Muscle of back (tissue), 3 donors: ENCODE measurements at regions not wholly inside any gene's neighbourhood (a gene's known extent, or its start where the extent isn't known, plus 50 kb on each side); places are given as distances from the start of the nearest gene placed in this dataset.
"Not testable (repeated sequence)": the region's sequence is repeated elsewhere in the genome, so short reads cannot be mapped to it uniquely, and the experiment has no call there.

Experiments
- DNase-seq, 3 donors: peaks; one replicate each; pipeline versions ENCODE4 v3.0.0 to v3.0.0-alpha.2; 2013

DNA sequence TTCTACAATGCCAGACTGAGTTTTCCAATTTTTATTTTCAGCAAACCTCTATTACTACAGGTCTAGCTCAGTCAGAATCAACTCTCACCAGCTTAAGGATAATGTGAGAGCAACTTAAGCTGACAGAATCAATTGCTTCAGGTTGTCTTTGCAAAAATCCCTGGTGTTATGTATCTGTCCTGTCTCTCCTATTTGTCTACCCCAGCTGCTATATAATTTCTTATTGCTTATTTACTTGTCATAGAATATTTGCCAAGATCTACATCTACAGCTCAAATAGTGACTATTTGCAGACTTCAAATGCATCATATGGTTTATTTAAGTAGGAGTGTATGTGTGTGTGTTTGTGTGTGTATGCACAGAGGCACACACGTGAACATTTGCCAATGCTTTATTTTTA lies 54.1 kb downstream of the FOXG1 start:
- DNase-seq = no peak

DNA sequence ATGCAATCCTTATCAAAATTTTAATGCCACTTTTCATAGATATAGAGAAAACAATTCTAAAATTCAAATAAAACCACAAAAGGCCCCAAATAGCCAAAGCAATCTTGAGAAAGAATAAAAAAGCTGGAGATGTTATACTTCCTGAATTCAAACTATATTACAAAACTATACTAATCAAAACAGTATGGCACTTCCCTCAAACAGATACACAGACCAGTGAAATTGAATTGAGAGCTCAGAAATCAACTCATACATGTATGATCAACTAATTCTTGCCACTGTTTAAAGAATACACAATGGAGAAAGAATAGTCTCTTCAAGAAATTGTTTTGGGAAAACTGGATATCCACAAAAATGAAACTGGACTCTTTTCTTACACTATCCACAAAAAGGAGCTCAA lies 55.4 kb downstream of the FOXG1 start:
- DNase-seq = no peak

GRCh38 chr14:28823245-28823644 lies 56.7 kb downstream of the FOXG1 start:
- DNase-seq = no peak

DNA sequence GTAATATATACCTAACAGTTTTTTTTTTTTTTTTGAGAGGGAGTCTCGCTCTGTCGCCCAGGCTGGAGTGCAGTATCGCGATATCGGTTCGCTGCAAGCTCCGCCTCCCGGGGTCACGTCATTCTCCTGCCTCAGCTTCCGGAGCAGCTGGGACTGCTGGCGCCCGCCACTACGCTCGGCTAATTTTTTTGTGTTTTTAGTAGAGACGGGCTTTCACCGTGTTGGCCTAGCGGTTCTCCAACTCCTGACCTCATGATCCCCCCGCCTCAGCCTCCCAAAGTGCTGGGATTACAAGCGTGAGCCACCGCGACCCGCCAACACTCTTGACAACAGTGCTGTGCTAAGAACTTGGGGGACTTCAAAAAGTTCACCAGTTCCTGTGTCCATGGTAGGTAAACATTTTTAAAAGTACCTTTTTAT lies 63.5 kb downstream of the FOXG1 start:
- no peak for DNase-seq

DNA sequence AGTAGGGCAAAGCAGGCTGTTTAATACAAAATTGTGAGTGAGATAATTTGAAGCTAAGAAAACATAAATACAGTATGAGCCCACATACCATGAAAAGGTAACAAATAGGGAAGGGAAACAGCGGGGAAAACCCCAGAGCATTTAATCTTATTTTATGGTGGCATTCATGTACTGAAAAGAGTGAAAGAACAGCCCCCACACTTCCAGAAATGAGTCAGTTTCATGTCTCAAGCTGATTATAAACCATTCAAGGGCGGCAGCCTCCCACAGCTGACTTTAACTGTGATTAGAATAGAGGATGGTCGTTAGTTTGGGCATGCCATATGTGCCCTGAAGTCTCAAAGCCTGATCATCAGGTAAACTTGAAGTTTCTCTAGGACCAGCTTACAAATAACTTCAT lies 64.5 kb downstream of the FOXG1 start:
- DNase-seq = no peak

GRCh38 chr14:28842569-28842968 lies 76.0 kb downstream of the FOXG1 start:
- not testable (repeated sequence) for DNase-seq

- DNase-seq = no peak
Measured at GRCh38 chr14:28867571-28867970, 101.0 kb downstream of the FOXG1 start.

DNA sequence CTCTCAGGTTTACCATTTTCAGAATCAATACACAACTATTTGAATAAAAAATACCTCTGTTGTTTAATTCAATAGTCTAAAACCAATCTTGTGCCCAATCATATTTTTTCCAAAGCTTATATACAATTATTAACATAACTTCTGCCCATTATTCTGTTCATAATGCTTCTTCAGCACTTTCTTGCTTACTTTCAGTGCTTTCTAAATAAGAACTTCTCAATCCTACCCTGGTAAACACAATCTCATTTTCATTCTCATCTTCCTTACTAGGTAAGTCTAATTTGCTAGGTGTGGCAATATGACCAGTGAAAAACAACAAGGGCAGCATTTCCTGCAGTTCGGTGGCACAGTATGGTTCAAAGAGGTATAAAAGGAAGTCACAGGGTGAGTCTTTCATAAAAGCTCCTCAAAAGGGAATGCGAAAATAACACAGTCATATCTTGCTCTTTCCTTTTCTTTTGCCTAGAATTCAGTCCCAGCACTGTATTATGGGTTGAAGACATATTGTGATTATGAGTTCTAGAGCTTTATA lies 103.5 kb downstream of the FOXG1 start:
- no peak for DNase-seq

DNA sequence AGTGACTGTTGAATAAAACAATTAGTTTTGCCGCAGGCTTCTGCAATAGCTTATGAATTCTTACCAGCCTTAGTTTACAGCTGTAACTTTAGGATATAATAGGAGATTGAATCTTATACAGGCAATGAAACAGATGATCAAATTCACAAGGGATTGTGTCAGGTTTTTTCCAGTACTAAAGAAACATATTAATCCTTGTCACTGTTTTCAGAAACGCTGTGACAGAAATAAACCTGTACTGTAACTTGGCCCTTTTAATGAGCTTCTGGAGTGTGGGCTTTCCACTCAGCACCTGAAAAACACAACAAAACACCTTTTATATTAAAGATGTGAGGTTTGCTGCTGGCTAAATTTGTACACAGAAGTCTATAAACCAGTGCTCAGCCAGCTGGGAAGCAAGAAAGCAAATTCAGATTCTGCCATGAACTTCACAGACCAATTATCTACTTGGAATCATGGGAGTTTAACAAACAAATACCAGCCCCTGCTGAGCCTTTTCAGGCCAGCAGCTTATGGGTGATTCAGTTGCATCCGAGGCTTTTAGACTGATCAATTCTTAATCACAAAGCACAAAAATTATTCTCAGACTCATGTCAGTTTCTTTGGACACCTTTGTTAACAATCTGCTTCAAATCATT lies 109.5 kb downstream of the FOXG1 start:
- no peak for DNase-seq

DNA sequence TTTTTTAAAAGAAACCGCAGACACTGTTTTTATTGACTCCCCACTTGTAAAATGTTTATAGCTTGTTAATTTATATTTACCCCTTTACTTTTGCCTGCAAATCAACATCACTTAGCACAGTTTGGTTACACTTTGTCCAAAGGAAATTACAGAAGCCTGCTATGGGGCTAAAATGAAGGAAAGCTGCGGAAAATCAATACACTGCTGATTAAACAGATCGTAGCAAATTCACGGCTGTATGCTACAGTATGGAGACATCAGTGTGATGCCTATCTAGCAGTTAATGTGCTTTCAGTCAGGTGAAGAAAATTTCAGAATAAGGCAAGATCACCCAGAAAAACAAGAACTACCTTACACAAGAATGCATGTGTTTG lies 110.0 kb downstream of the FOXG1 start:
- no peak for DNase-seq

- no peak for DNase-seq
Measured at GRCh38 chr14:28877923-28878322, 111.3 kb downstream of the FOXG1 start.

DNA sequence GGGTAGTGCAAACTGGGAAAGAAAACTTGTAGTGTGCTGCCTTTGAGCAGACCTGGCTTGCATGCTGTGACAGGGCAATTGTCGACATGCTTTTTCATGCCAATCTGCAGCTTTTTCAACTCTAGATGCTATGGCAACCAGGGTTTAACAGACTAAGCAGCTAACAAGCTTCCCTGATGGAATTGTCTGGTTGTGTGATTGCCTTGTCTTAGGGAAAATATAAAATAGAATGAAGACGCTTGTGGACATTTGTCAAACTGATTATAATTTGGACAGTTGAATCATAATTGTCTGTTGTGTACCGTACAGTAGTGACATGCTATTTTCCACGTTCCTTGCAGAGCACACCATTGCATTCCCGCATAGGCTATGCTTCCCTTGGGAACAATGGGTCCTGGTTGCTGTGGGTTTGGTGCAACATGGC lies 113.0 kb downstream of the FOXG1 start:
- DNase-seq = no peak

DNA sequence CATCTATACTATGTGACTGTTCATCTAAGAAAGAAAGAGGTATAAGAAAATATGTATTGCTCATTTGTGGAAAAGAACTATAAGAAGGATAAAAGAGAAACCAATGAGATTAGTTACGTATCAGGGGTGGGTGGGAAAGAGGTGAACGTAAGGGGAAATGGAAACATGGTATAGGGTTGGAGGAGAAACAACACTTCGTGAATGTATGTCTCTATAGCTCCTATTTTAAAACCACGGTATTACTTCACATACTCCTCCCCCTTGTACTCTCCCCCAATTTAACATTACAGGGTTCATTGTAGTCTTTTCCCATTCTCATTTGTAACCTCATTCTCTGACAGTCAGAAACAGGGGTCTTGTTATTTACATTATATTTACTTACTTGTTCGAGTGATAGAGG lies 120.4 kb downstream of the FOXG1 start:
- DNase-seq = no peak

GRCh38 chr14:28895389-28895788 lies 128.8 kb downstream of the FOXG1 start:
- no peak for DNase-seq

DNA sequence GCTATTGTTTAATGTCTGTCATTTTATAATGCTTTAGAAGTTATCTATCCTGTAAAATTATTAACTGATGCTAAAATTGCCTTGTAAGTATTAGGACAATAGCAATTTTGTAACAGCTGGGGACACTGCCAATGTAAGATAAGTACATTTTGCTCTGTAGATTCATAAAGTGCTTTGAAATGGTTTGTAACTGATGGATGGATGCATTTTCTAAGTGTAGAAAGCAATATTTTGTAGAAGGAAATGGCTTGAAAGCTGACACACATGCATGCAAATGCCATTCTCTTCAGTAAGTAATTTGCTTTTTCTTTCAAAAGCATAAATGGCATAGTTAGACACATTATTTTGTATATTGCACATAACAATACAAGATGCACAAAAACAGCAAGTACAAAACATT lies 129.8 kb downstream of the FOXG1 start:
- DNase-seq = no peak

- DNase-seq = no peak
Measured at GRCh38 chr14:28901631-28902030, 135.0 kb downstream of the FOXG1 start.

DNA sequence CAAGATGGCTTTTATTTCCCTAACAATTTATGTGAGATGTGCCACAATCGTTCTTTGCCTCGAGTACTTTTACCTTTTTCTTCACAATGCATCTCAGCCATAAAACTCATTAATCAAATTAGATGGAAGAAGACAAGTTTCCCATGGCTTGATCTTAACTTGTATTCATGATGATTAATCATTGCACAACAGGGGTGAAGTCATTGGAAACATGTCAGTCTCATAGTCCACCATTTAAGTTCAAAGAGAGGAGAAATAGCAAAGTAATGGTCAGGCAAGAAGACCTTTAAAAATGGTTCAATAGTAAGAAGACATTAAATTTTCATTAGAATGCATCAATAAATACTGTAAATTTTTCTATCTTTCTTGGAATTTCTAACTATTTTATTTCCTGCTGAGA lies 136.3 kb downstream of the FOXG1 start:
- no peak for DNase-seq

GRCh38 chr14:28911521-28911920 lies 144.9 kb downstream of the FOXG1 start:
- no peak for DNase-seq

DNA sequence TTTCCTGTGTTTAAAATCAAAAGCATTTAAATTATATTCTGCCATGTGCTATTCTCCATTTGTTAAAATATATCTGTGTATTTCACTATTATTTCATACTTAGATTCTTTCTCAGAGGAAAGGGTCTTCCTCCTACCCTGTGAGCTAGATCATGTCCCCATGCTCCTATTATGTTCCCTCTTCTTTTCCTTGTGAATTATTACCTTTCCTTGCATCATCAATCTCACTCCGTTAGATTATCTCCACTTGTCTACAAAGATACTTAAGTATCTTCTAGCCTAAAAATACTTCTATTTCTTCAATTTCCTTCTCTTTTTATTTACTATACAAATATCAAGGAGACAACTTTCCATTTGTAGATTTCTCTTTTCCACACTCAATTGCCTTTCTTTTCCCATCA lies 146.5 kb downstream of the FOXG1 start:
- no peak for DNase-seq

GRCh38 chr14:28926122-28926521 lies 159.5 kb downstream of the FOXG1 start:
- no peak for DNase-seq

- no peak for DNase-seq
Measured at GRCh38 chr14:28931999-28932398, 165.4 kb downstream of the FOXG1 start.

- no peak for DNase-seq
Measured at GRCh38 chr14:28936601-28937000, 170.0 kb downstream of the FOXG1 start.

DNA sequence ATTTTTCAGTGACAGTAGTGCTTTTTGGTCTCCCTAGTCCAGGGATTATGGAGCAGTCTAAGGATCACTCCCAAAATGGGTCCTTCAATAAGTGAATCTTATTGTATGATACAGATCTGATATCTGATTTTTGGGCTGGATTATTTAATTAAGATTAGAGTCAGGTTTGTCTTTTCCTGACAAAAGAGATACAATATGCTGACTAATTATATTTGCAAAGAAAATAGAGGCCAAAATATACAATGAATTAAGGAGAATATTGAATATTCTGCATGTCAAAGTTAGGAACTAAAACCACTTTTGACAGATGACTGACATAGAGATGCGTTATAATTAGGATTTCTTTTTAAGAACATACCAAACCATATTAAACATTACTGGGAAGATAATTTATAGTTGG lies 175.2 kb downstream of the FOXG1 start:
- DNase-seq = no peak

- no peak for DNase-seq
Measured at GRCh38 chr14:28944605-28945004, 178.0 kb downstream of the FOXG1 start.
